ENCODE measurements at regions not wholly inside any gene's neighbourhood (a gene's known extent, or its start where the extent isn't known, plus 50 kb on each side); places are given as distances from the start of the nearest gene placed in this dataset.
"Not testable (repeated sequence)": the region's sequence is repeated elsewhere in the genome, so short reads cannot be mapped to it uniquely, and the experiment has no call there.

DNA sequence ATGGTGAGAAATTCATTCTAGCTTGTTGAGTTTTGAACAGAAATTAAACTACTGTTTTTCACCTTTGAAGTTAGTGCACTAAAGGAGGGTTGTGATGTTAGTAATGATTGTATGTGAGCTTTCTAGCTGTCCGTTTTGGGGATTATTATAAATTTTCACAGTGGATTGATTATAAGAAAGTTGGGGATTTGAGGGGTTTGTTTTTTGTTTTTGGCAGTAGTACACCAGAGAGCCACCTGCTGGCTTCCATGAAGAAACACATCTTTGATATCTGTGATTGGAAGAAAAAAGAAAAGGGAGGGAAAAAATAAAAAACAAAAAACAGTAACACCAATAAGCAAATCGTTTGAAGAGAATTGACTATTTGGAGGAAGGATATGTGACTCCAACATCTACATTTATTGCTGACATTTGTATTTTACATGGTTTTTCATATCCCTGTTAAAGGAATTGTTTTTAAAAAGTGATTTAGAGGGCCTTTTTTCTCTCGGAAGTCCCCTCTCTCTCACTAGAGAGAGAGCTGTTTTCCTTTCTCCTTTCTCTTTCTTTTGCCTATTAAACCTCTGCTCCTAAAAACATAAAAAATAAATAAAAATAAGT is 1469.5 kb upstream of the GOT2 start:
- Mint-ChIP-seq H3K4me1 (no peaks in the 10 kb centered on the region), H3K36me3 (ENCODE audit: low read depth) (no peaks in the 10 kb centered on the region), H3K4me3 (no peak overlapping the region), H3K27me3 (no peaks in the 10 kb centered on the region), H3K27ac (no peak overlapping the region)
- H3K9me3 ChIP-seq (ENCODE audit: control insufficient read depth, low read length, poor library complexity, severe bottlenecking): no peaks in the 10 kb centered on the region
- DNase-seq (no peak), ATAC-seq (no peak)

DNA sequence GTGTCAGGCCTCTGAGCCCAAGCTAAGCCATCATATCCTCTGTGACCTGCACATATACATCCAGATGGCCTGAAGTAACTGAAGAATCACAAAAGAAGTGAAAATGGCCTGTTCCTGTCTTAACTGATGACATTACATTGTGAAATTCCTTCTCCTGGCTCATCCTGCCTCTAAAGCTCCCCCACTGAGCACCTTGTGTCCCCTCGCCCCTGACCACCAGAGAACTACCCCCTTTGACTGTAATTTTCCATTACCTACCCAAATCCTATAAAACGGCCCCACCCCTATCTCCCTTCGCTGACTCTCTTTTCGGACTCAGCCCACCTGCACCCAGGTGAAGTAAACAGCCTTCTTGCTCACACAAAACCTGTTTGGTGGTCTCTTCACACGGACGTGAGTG is 1466.6 kb upstream of the GOT2 start:
- H3K27ac Mint-ChIP-seq, DNase-seq: not testable (repeated sequence)

DNA sequence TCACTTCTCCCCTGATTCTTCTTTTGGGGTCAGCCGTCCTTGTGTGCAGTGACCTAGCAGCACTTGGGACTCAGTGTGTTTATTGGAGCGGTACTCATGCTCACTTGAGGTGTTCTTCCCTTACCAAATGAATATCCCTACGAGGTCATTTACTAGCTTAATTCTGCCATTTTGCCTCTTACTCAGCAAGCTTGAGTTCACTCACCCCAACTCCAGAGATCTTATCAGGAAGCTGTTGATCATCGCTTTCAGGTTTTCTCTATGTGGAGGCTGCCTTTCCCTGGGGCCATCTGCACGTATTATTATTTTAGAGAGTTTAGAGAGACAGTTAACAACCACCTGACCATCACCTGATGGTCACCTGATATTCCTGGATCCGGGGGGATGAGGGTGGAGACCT is 1466.0 kb upstream of the GOT2 start:
- no peak for DNase-seq
- ATAC-seq: no peak

More for the DNA sequence above, 1466.6 kb upstream of the GOT2 start:
- not testable (repeated sequence) for H3K4me1 Mint-ChIP-seq; H3K9me3 ChIP-seq (ENCODE audit: control insufficient read depth, low read length, poor library complexity, severe bottlenecking); ATAC-seq; H3K4me3 Mint-ChIP-seq; H3K36me3 Mint-ChIP-seq (ENCODE audit: low read depth); H3K27me3 Mint-ChIP-seq

DNA sequence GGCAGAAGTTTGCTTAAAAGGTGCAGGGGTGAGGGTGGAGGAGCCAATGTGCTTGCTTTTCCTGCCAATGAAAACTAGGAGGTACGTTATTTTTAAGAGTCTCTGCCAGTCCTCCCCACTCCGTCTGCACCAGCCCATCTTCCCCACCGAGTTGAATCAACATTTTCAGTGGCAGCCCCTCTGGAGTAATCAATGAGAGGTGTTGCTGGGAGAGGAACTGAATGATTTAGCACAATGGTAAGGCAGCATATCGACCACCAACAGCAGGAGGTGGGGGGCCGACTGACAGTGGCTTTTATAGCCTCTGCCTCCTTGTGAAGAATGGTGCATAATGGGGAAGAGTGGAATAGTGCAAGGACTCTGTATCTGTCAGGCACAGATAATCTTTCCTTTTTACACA is 1465.0 kb upstream of the GOT2 start:
- Mint-ChIP-seq H3K27ac (no peak overlapping the region), H3K4me3 (no peak overlapping the region), H3K4me1 (no peaks in the 10 kb centered on the region), H3K36me3 (ENCODE audit: low read depth) (no peaks in the 10 kb centered on the region), H3K27me3 (no peaks in the 10 kb centered on the region)
- DNase-seq: no peak
- no peaks in the 10 kb centered on the region for H3K9me3 ChIP-seq (ENCODE audit: control insufficient read depth, low read length, poor library complexity, severe bottlenecking)
- ATAC-seq: no peak

More for the DNA sequence above, 1466.0 kb upstream of the GOT2 start:
- Mint-ChIP-seq H3K4me1 (no peaks in the 10 kb centered on the region), H3K27me3 (no peaks in the 10 kb centered on the region), H3K36me3 (ENCODE audit: low read depth) (no peaks in the 10 kb centered on the region), H3K4me3 (no peak overlapping the region), H3K27ac (no peak overlapping the region)
- no peaks in the 10 kb centered on the region for H3K9me3 ChIP-seq (ENCODE audit: control insufficient read depth, low read length, poor library complexity, severe bottlenecking)

DNA sequence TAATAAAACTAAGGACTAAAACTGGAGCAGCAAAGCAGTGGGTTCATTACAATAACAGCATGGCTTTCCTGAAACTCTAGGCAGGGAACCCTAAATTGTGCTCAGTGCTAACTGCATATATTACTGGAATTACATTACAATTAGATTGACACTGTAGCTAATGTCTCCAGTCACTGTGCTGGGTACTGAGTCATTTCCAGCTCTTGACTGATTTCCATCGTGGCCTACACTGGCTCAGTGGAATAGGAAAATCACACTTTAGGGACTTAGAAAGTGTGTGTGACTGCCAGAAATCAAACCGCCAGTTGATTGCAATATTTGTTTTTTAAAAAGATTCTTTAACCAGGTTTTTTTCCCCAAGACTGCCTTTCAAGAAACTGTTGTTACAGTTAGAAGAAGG is 1447.4 kb upstream of the GOT2 start:
- no peaks in the 10 kb centered on the region for H3K4me1 Mint-ChIP-seq
- H3K36me3 Mint-ChIP-seq (ENCODE audit: low read depth): no peaks in the 10 kb centered on the region
- H3K4me3 Mint-ChIP-seq: no peak overlapping the region
- H3K27ac Mint-ChIP-seq: no peak overlapping the region
- no peaks in the 10 kb centered on the region for H3K9me3 ChIP-seq (ENCODE audit: control insufficient read depth, low read length, poor library complexity, severe bottlenecking)
- no peak for DNase-seq
- no peak for ATAC-seq
- no peaks in the 10 kb centered on the region for H3K27me3 Mint-ChIP-seq

DNA sequence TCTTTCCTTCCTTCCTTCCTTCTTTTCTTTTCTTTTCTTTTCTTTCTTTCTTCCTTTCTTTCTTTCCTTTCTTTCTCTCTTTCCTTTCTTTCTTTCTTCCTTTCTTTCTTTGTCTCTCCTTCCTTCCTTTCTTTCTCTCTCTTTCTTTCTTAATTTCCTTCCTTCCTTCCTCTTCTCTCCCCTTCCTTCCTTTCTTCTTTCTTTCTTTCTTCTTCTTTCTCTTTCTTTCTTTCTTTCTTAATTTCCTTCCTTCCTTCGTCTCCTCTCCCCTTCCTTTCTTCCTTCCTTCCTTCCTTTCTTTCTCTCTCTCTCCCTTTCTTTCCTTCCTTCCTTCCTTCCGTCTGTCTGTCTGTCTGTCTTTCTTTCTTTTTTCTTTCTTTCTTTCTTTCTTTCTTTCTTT is 1446.5 kb upstream of the GOT2 start:
- Mint-ChIP-seq H3K4me3 (no peak overlapping the region), H3K36me3 (ENCODE audit: low read depth) (no peaks in the 10 kb centered on the region), H3K4me1 (no peaks in the 10 kb centered on the region), H3K27ac (no peak overlapping the region), H3K27me3 (no peaks in the 10 kb centered on the region)
- no peaks in the 10 kb centered on the region for H3K9me3 ChIP-seq (ENCODE audit: control insufficient read depth, low read length, poor library complexity, severe bottlenecking)
- DNase-seq (no peak), ATAC-seq (no peak)

DNA sequence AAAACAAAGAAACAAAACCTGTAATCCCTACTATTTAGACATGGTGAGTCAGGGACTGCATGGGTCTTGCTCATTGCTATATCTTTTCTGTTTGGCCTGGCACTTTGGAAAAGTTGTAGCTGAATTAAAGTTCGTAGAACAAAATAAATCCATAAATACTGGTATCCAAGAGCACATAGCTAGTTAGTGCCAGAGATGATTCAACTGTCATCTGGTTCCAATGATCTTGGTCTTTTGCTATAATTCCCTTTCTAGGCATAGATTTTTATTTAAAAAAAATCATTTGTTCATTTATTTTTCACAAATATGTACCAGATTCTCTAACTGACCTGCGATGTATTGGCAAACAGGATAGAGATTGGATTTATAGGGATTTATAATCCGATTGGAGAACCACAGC is 1436.1 kb upstream of the GOT2 start:
- DNase-seq (no peak), ATAC-seq (no peak)
- Mint-ChIP-seq H3K4me3 (no peak overlapping the region), H3K27ac (no peak overlapping the region), H3K27me3 (no peaks in the 10 kb centered on the region), H3K4me1 (no peaks in the 10 kb centered on the region), H3K36me3 (ENCODE audit: low read depth) (no peaks in the 10 kb centered on the region)
- H3K9me3 ChIP-seq (ENCODE audit: control insufficient read depth, low read length, poor library complexity, severe bottlenecking): no peaks in the 10 kb centered on the region

DNA sequence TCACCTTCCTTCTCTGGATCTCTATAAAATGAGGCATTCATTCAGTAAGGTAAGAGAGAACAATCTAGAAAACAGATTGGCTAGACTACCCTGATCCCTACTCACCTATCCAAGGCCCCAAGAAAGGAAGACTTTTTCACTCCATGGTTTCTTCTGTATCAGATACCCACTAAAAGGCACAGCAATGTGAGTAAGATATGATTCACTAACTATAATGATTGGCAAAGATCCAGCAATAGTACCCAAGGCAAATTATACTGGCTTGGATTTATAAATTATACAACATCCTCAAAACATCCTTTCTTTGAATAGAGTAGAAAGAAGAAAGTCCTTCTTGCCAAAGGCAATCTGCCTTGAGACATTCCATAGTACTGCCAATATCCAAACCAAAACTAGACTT is 1432.0 kb upstream of the GOT2 start:
- H3K4me1 Mint-ChIP-seq: no peaks in the 10 kb centered on the region

DNA sequence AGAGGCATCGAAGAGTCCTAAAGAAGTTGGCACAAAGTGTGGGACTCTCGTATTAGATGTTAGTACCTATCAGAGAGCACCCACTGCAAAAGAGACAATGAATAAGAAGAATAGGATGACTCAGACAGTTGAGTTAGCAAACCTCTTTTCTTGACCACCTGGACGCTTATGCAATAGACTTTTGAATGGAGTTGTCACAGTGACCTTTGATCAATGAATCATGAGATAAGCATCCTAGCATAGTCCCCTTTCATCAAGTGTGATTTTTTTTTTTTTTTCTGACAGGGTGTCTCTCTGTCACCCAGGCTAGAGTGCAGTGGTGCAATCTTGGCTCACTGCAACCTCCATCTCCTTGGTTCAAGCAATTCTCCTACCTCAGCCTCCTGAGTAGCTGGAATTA is 1417.9 kb upstream of the GOT2 start:
- no peak overlapping the region for H3K4me3 Mint-ChIP-seq
- DNase-seq (no peak), ATAC-seq (no peak)
- H3K27me3 Mint-ChIP-seq: no peaks in the 10 kb centered on the region
- no peaks in the 10 kb centered on the region for H3K4me1 Mint-ChIP-seq
- no peaks in the 10 kb centered on the region for H3K36me3 Mint-ChIP-seq (ENCODE audit: low read depth)
- no peak overlapping the region for H3K27ac Mint-ChIP-seq
- H3K9me3 ChIP-seq (ENCODE audit: control insufficient read depth, low read length, poor library complexity, severe bottlenecking): peaks cover 4% of the 10 kb centered on the region

More for the DNA sequence above, 1432.0 kb upstream of the GOT2 start:
- H3K9me3 ChIP-seq (ENCODE audit: control insufficient read depth, low read length, poor library complexity, severe bottlenecking): no peaks in the 10 kb centered on the region
- Mint-ChIP-seq H3K27me3 (no peaks in the 10 kb centered on the region), H3K36me3 (ENCODE audit: low read depth) (no peaks in the 10 kb centered on the region), H3K27ac (no peak overlapping the region), H3K4me3 (no peak overlapping the region)
- DNase-seq (no peak), ATAC-seq (no peak)

DNA sequence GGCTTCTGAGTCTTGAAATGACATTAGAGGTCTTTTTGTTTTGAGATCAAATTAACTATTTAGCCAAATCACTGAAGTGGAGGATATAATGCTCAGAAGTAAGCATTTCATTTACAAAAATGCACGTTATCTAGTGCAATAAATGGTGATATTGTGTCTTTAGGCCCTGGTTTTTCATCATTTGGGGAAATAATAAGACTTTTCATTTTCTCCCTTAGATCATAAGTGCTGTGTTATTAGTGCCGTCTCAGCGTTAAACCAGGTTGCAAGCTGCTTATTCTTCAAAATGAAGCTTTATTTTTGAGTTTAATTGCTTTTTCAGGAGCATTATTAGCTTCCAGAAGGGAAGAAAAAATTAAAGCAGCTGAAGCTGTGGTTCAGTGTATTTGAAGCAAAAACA is 1416.8 kb upstream of the GOT2 start:
- Mint-ChIP-seq H3K4me3 (no peak overlapping the region), H3K36me3 (ENCODE audit: low read depth) (no peaks in the 10 kb centered on the region), H3K27ac (no peak overlapping the region), H3K27me3 (no peaks in the 10 kb centered on the region), H3K4me1 (no peaks in the 10 kb centered on the region)
- peaks cover 6% of the 10 kb centered on the region for H3K9me3 ChIP-seq (ENCODE audit: control insufficient read depth, low read length, poor library complexity, severe bottlenecking)
- ATAC-seq: no peak
- DNase-seq: no peak

DNA sequence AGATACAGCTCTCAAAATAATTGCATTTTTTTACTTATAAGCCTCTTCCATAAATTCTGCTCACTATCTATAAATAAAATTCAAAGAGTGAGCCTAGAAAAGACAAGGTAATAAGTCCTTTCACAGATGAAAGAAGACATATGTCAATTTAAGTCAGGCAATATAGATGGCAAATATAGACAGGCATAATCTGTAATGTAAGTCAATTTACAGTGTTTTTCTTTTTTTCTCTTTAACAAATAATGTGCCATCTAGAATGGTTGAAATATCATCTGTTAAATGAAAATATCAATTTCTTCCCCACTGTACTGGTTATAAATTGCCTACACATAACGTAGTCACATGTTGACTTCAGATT is 1409.2 kb upstream of the GOT2 start:
- H3K4me1 Mint-ChIP-seq: no peaks in the 10 kb centered on the region
- H3K27ac Mint-ChIP-seq: no peak overlapping the region
- no peak overlapping the region for H3K4me3 Mint-ChIP-seq
- no peaks in the 10 kb centered on the region for H3K36me3 Mint-ChIP-seq (ENCODE audit: low read depth)
- no peaks in the 10 kb centered on the region for H3K27me3 Mint-ChIP-seq
- DNase-seq (no peak), ATAC-seq (no peak)
- H3K9me3 ChIP-seq (ENCODE audit: control insufficient read depth, low read length, poor library complexity, severe bottlenecking): peaks cover 6% of the 10 kb centered on the region

DNA sequence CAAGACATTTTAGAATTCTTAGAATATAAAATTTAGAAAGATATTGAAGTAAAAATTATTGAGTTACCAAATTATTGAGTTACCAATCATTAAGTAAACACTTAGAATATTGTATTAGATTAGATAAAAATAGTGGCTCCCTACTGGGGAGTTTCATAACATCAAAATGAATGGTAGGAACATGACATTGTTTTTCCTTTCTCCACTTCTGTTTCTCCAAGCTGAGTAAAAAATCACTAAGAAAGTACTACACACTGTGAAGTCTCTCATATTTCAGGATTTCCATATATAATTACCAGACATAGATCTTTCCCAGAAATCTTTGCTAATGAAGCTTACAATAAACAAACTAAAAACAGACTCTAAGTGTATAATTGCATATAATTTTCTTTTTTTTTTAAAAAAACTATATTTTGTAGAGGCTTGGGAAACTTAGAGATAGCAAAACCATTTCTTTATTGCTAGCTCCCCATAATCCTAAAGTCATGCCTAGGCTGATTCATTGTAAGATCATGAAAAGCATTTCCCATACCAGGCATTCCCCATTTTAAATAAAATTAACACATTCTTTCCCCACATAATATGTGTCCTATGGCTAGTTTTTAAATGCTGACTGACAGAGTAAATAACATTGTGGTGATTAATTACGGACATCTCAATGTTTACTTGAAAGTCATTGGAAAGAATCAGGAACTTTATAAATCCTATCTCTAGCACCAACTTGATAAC is 1408.7 kb upstream of the GOT2 start:
- Mint-ChIP-seq H3K4me3 (no peak overlapping the region), H3K27ac (no peak overlapping the region), H3K36me3 (ENCODE audit: low read depth) (no peaks in the 10 kb centered on the region), H3K4me1 (no peaks in the 10 kb centered on the region), H3K27me3 (no peaks in the 10 kb centered on the region)
- H3K9me3 ChIP-seq (ENCODE audit: control insufficient read depth, low read length, poor library complexity, severe bottlenecking): peaks cover 6% of the 10 kb centered on the region
- ATAC-seq: no peak
- DNase-seq: no peak

DNA sequence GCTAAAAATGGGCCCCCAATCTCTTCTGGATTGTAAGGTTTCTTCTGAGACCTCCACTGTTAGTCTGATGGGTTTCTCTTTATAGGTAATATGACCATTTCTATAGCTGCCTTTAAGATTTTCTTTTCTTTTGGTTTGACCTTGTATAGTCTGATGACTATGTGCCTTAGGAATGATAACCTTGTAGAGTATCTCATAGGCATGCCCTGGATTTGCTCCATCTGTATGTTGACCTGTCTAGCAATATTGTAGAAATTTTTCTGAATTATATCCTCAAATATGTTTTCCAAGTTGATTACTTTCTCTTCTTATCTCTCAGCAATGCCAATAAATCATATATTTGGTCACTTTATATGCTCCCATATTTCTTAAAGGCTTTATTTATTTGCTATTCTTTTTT is 1403.8 kb upstream of the GOT2 start:
- ATAC-seq (no peak), DNase-seq (no peak)
- Mint-ChIP-seq H3K4me1 (no peaks in the 10 kb centered on the region), H3K27me3 (no peaks in the 10 kb centered on the region), H3K27ac (no peak overlapping the region), H3K36me3 (ENCODE audit: low read depth) (no peaks in the 10 kb centered on the region), H3K4me3 (no peak overlapping the region)
- peaks cover 5% of the 10 kb centered on the region for H3K9me3 ChIP-seq (ENCODE audit: control insufficient read depth, low read length, poor library complexity, severe bottlenecking)

DNA sequence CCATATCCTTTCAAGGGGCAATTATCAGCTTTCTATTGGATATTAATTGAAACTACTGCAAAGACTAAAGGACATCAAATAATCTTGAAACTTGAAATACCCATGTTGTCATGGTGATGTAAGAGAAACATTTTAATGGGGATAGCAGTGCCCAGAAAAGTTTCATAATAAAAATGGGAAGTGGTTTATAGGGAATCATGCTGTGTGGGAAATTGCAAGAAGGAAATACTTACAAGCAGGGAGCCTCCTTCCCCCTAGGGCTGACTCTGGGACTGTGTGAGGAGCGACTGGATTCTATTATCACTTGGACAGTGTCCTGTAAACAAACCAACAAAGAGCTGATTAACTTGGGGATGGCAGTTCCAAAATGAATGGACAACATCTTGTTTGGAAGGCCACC is 1393.1 kb upstream of the GOT2 start:
- no peaks in the 10 kb centered on the region for H3K9me3 ChIP-seq (ENCODE audit: control insufficient read depth, low read length, poor library complexity, severe bottlenecking)
- Mint-ChIP-seq H3K36me3 (ENCODE audit: low read depth) (no peaks in the 10 kb centered on the region), H3K27me3 (no peaks in the 10 kb centered on the region), H3K4me3 (no peak overlapping the region), H3K4me1 (no peaks in the 10 kb centered on the region), H3K27ac (no peak overlapping the region)
- no peak for DNase-seq
- no peak for ATAC-seq

Measured in T-helper 17 cell (primary cell).